ENCODE measurements at regions not wholly inside any gene's neighbourhood (a gene's known extent, or its start where the extent isn't known, plus 50 kb on each side); places are given as distances from the start of the nearest gene placed in this dataset.
"Not testable (repeated sequence)": the region's sequence is repeated elsewhere in the genome, so short reads cannot be mapped to it uniquely, and the experiment has no call there.

DNA sequence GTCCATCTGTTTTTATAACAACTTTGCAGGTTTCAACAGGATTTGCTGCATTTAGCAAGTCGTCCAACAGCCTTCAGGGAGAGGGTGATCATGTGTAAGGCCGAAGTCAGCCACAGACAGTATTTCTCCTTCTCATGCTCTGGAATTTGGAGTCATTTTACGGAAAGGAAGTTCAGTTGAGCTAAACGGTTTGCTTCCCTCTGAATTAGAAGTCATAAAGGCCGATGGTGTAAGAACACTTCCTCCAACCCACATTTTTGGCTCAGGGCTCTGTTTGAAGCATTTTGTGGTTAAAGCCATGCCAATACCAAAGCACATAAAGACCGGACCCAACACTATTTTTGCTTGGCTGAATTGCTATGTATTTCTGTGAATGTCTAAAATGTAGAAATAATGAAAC lies 129.5 kb downstream of the TMEM182 start:
- Histone ChIP-seq H3K36me3 (no peaks in the 10 kb centered on the region), H3K27me3 (no peaks in the 10 kb centered on the region), H3K4me1 (no peaks in the 10 kb centered on the region), H3K9me3 (no peaks in the 10 kb centered on the region), H3K27ac (no peak overlapping the region), H3K4me3 (no peak overlapping the region)
- DNase-seq: no peak
- TF ChIP-seq, protein P1, sequence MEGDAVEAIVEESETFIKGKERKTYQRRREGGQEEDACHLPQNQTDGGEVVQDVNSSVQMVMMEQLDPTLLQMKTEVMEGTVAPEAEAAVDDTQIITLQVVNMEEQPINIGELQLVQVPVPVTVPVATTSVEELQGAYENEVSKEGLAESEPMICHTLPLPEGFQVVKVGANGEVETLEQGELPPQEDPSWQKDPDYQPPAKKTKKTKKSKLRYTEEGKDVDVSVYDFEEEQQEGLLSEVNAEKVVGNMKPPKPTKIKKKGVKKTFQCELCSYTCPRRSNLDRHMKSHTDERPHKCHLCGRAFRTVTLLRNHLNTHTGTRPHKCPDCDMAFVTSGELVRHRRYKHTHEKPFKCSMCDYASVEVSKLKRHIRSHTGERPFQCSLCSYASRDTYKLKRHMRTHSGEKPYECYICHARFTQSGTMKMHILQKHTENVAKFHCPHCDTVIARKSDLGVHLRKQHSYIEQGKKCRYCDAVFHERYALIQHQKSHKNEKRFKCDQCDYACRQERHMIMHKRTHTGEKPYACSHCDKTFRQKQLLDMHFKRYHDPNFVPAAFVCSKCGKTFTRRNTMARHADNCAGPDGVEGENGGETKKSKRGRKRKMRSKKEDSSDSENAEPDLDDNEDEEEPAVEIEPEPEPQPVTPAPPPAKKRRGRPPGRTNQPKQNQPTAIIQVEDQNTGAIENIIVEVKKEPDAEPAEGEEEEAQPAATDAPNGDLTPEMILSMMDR (IDR thresholded peaks at IDR 0.05): no peak
- TF ChIP-seq POLR2A (IDR thresholded peaks at IDR 0.05): no peak

DNA sequence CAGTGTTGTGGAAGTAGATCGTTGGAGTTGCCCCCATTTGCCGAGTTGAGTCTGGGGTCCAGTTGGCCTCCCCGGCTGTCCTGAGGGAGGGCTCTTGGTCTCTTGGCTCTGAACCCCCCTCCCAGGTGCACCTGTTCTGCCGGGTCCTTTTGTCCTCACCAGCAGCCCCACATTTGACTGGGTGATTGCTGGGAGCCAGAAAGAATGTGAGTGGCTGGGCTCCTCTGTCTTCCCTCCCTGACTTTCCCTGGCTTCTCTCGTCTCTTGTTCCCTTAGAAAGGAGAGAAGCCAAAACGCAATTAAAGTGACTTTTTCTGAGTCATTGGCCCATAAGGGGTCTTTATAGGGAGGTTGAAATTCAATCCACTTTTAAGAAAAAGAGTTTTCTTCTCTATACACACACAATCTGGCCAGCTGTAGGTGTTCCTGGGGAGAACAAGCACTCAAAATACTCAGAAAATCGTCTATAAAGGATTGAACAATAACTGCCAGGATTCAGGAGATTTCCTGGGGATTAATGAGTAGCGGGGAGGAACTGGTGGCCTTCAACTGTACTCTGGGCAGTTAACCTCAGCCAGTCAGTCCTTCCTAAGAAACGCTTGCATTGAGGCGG lies 131.0 kb downstream of the TMEM182 start:
- Histone ChIP-seq H3K27ac (no peak overlapping the region), H3K4me3 (no peak overlapping the region), H3K27me3 (no peaks in the 10 kb centered on the region), H3K4me1 (no peaks in the 10 kb centered on the region), H3K9me3 (no peaks in the 10 kb centered on the region), H3K36me3 (no peaks in the 10 kb centered on the region)
- TF ChIP-seq, protein P1 (IDR thresholded peaks at IDR 0.05): no peak
- TF ChIP-seq POLR2A (IDR thresholded peaks at IDR 0.05): no peak
- DNase-seq: no peak

DNA sequence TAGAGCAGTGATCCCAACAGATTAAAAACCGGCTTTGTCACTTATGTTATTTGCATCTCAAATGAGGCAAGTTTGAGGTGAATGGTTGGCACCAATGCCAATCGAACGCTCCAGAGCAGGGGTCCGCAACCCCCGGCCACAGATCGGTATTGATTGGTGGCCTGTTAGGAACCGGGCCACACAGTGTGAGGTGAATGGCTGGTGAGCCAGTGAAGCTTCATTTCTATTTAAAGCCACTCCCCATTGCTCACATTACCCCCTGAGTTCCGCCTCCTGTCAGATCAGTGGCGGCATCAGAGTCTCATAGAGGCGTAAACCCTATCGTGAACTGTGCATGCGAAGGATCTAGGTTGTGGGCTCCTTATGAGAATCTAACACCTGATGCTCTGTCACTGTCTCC lies 132.0 kb downstream of the TMEM182 start:
- Histone ChIP-seq H3K4me3 (no peak overlapping the region), H3K27me3 (no peaks in the 10 kb centered on the region), H3K36me3 (no peaks in the 10 kb centered on the region), H3K9me3 (no peaks in the 10 kb centered on the region), H3K4me1 (no peaks in the 10 kb centered on the region), H3K27ac (no peak overlapping the region)
- TF ChIP-seq, protein P1 (IDR thresholded peaks at IDR 0.05): no peak
- TF ChIP-seq POLR2A (IDR thresholded peaks at IDR 0.05): no peak
- no peak for DNase-seq

DNA sequence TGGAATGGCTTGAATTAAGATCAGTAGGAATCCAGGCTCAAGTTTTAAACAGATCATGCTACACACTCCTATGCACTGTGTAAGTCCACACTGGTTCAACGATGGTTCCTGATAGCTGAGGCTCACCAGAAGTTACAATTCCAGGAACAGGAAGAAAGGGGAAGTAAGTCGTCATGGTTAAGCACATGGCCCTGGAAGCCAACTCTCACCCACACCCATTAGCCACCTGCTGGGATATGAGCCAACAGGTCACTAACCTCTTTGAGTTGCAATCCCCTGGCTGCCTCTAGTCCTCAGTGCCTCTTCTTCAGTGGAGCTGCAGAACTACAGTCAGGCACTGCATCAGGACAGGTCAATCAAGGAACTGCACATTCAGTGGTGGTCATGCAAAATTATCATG lies 133.5 kb downstream of the TMEM182 start:
- no peaks in the 10 kb centered on the region for H3K36me3 ChIP-seq
- H3K4me1 ChIP-seq: no peaks in the 10 kb centered on the region
- H3K4me3 ChIP-seq: no peak overlapping the region
- H3K27ac ChIP-seq: no peak overlapping the region
- TF ChIP-seq, protein P1 (IDR thresholded peaks at IDR 0.05): no peak
- TF ChIP-seq POLR2A (IDR thresholded peaks at IDR 0.05): no peak
- no peak for DNase-seq
- H3K27me3 ChIP-seq: no peaks in the 10 kb centered on the region
- H3K9me3 ChIP-seq: no peaks in the 10 kb centered on the region

DNA sequence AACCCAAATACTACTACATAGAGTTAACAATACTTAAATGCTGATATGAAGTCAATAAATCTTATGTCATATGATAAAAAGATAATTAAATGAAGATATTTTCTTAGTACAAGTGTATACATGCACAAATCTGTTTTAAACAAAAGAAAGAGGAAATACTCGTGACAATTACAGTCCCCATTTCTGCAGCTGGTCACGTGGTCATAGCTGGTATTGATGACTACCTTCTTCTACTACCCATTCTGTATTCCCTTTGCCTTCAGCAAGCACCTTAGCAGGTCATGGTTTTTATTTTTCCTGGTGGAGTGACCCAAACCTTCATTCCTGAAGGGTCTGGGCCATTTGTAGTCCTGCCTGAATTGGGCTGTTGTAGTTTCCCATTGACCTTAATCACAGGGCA lies 147.4 kb downstream of the TMEM182 start:
- H3K36me3 ChIP-seq, H3K4me3 ChIP-seq, H3K4me1 ChIP-seq, H3K27ac ChIP-seq, H3K27me3 ChIP-seq, DNase-seq, H3K9me3 ChIP-seq: not testable (repeated sequence)

DNA sequence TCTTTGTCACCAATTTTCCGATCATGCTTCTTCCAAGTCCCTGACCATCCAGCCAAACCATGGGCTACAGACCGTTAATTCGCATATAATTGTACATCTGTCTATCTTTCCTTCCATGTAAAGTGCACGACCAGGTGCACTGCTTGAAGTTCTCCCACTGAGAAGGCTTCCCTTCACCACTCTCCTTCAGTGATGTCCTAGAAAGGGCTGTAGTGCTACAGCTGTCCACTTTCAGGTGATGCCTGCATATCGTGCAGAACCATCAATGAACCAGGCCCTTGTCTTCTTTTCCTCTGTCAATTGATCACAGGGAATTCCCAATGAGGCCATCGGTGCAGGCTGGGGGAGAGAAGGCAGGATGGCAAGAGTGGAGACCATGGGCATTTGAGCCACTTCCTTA lies 148.9 kb downstream of the TMEM182 start:
- H3K4me3 ChIP-seq: no peak overlapping the region
- no peak for DNase-seq
- H3K27ac ChIP-seq: no peak overlapping the region
- no peaks in the 10 kb centered on the region for H3K27me3 ChIP-seq
- H3K36me3 ChIP-seq: no peaks in the 10 kb centered on the region
- H3K9me3 ChIP-seq: no peaks in the 10 kb centered on the region
- no peaks in the 10 kb centered on the region for H3K4me1 ChIP-seq
- TF ChIP-seq POLR2A (IDR thresholded peaks at IDR 0.05): no peak
- TF ChIP-seq, protein P1 (IDR thresholded peaks at IDR 0.05): no peak
